ENCODE measurements at regions not wholly inside any gene's neighbourhood (a gene's known extent, or its start where the extent isn't known, plus 50 kb on each side); places are given as distances from the start of the nearest gene placed in this dataset.

DNA sequence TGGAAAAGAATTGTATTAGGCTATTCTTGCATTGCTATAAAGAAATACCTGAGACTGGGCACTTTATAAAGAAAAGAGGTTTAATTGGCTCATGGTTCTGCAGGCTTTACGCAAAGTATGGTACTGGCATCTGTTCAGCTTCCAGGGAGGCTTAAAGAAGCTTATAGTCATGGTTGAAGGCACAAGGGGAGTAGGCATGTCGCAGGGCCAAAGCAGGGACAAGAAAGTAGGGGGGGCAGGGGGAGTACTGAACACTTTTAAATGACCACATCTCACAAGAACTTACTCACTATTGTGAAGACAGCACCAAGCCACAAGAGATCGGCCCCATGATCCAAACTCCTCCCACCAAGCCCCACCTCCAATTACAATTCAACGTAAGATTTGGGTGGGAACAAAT is 152.5 kb upstream of the PHF14 start:
- DNase-seq, result no peak

DNA sequence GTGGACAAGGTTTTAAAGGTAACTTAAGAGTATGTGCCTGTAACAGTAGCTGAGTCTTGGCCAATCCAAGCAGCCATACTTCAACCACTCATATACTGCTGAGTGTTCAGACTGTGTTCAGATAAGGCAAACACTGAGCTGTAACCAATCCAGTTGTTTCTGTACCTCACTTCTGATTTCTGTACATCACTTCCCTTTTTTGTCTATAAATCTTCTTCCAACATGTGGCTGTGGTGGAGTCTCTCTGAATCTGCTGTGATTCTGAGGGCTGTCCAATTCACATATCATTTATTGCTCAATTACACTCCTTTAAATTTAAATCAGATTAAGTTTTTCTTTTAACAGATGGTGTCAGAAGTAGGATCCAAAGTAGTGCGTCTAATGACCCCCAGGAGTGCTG is 149.5 kb upstream of the PHF14 start:
- DNase-seq, result no peak

DNA sequence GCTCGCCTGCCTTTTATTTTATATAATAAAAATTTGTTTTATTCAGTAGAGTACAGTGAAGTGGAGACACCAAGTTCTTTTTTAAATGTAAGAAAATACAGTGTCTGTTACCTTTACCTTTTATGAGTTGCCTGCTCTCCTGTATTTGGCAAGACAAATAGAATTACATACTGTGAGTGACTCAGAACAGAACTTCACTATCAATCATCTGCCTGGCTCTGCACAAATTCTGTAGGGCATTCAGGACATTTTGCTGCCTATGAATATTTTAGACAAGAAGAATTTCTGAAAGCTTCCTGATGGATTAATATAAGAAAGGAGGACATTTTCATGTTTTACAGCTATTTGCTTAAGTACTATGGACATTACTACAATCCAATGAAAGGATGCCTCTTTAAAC is 135.4 kb upstream of the PHF14 start:
- DNase-seq, result no peak

DNA sequence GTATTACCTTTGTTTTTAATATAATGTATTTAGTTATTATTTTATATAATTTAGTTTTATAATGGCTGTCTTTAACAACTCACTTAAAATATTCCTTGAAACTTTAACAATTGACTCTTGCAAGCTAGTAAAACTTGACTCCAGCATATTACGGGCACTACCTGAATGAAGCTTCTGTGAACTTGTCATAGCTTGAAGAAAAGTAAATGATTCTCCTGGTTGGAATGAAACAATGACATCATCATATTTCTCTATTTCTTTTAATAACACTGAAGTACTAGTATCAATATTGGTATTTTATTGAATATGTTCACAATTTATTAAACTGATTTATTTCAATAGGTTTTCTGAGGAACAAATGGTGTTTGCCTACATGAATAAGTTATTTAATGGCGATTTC is 128.4 kb upstream of the PHF14 start:
- DNase-seq, result no peak

DNA sequence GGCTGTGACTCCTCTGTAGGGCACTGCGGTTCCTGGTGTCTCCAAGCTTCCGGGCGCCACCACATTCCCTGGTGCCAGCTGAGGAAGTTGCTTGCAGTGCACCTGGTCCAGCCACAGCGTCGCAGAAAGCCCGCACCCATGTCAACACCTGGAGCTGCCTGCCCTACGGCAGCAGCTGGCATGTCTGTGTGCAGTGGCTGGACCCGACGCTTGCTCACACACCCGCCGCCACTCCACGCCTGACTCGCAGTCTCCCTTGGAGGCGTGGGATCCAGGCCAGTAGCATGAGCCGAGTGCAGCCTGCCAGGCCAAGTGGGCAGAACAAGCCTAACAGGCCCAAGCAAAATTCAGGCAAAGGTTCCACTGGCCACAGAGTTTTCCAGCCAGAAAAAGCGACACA is 118.1 kb upstream of the PHF14 start:
- DNase-seq, result no peak

DNA sequence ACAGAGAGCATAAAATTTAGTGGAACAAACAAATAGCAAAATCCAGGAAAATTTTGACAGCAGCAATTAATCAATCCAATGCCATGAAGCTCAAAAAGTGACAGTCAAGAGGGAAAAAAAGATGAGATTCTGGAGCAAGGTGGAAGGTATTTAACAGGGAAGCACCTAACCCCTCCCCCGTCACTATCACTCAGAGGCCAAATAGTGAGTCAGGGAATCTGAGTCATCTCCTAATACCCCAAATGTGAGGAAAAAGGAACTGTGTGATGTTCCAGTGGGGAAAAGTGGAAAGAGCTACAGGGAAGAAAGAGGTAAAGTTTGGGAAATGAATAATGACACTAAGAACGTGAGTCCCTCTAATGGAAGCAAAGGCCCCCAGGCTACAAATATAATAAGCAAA is 113.2 kb upstream of the PHF14 start:
- no peak for DNase-seq

DNA sequence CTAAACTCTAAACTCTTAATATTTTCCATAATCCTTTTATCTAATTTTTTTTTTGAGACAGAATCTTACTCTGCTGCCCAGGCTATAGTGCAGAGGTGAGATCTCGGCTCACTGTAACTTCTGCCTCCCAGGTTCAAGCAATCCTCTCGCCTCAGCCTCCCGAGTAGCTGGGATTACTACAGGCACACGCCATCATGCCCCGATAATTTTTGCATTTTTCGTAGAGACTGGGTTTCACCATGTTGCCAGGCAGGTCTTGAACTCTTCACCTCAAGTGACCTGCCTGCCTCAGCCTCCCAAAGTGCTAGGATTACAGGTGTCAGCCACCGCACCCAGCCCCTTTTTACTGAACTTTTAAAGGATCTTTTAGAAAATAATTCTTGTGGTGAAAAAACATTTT is 110.2 kb upstream of the PHF14 start:
- no peak for DNase-seq

DNA sequence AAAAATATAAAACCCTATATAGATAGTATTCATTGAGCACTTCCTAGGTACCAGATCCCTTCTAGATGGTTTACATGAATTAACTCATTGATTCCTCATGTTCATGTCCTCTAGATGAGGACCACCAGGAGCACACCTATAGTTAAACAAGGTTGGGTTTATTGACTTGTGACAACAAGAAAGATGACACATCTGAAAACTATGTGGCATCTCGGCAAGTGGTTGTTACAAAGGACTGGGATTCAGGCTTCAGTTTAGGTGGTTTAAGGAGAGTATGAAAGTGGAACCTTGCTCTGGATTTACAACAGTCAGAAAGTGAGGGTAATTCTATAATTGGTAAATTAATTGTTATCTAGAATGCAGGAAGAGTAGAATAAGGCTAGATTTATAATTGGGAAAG is 99.0 kb upstream of the PHF14 start:
- no peak for DNase-seq

DNA sequence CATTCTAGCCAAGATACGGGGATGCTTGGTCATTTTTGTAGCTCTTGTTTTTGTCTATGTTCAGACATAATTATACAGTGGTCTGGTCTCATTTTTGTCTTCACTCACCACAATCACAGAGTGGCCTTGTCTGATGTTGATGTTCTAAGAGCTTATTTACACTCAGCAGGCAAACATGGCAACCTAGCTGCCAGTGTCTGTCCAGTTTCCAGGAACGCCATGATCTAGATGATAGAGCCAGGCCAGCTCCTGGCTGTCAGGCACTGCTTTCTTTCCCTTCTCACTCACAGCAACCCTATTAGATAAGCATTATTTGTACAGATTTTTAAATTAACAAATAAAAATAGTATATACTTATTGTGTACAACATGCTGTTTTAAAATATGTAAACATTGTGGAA is 98.6 kb upstream of the PHF14 start:
- no peak for DNase-seq

DNA sequence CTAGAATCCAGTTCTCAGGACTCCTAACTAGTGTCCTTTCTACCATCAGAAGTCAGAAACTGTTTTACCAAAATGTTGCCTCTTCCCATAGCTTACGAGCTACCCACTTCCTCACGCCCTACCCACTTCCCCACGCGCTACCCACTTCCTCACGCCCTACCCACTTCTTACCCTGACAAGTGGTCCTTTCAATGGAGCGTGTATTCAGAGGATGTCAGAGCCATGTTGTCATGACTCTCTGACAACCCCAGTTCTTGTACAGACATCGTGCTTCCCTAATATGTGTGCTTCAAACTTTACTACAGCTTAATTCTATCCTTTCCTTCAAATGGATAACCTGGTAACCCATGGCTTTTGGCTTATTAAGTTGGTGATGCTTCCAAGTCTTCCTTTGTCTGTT is 84.8 kb upstream of the PHF14 start:
- no peak for DNase-seq

DNA sequence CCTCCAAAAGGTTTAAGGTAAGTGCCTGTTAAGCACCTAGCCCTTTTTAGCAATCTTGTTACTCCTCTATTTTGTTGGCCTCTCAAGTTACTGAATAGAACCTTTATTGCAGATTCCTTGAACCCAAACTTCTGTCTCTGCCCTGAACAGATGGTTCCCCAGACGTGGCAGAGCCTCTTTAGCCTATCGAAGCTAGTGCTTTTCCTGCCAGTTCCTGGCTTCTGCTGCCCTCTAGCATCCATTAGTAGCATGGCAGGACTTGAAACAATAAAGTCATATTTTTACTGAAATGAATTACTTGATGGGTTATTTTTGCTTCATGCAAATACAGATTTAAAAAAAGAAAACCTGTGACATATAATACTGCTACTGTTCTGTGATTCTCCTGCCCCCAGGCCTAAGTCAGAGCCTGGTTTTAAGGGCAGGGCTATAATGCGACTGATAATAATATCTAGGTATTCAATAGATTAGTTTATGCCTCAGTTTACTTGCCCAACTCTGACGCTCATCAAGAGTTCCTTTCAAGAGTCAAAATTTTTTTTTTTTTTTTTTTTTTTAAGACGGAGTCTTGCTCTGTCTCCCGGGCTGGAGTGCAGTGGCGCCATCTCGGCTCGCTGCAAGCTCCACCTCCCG is 84.3 kb upstream of the PHF14 start:
- DNase-seq, result peak in 1 of 4 experiments; percentile 0

DNA sequence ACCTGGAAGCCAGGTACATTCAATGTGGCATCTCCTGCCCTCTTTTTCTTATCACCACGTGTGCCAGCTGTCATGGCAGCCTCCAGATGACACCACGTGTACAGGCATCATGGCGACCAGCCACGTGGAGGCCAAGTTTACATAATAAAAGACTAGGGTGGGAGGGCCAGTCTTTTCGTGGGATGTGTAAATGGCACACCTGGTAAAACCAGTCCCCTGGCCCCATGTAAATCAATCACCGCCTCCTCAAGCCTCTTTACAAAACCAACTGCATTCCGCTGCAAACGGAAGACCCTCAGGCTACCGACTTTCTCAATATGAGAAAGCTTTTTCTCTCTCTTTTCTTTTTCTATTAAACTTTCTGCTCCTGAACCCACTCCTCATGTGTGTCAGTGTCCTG is 65.1 kb upstream of the PHF14 start:
- no peak for DNase-seq

DNA sequence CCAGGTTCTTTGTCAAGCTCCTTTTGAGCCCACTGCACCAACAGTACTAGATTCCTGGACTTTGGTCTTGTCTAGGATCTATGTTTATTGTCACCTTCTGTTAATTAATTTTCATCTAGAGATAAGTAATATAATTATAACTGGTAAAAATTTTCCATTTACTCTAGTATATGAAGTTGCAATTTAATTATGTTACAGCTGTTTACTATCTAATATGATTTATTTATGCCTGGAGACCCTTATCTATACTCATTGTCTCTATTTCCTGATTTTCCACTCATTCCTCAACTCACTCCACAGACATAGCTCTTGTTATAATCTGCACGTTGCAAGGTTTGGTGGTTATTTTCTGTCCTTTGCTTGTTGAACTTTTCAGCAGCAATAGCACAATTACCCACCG is 63.2 kb upstream of the PHF14 start:
- DNase-seq, result no peak

DNA sequence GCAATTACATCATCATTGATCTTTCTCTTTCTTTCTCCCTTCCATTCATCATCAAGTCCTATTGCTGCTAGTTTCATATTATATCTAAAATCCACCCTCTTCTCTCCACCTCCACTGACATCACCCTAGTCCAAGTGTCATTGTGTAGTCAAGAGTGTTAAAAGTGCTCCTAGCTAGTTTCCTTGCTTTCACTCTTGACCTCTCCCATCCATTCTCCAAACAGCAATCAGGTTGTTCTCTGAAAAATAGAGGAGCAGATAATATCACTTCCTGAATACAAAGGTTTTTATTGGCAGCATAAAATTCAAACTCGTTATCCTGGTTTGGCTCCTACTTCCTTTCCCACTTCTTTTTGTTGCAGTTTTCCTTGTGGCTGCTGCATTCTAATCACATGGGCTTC is 61.6 kb upstream of the PHF14 start:
- no peak for DNase-seq

DNA sequence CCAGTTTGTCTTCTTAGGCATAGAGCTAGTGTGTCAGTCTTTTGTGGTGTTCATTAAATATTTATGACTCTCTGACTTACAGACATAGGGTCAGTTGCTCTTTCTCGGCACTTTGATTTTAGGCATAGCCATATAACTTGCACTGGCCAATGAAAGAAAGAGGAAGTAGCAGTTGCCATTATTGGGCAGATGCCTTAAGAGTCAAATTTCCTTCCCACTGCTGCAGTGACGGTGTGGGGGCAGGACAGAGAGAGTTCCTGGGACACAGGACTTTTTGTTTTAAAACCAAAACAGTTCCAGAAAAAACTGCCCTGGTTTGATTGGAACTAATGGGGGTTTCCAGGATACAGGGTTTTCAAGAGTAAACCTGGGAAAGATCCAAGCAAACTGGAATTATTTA is 60.2 kb upstream of the PHF14 start:
- DNase-seq, result no peak

DNA sequence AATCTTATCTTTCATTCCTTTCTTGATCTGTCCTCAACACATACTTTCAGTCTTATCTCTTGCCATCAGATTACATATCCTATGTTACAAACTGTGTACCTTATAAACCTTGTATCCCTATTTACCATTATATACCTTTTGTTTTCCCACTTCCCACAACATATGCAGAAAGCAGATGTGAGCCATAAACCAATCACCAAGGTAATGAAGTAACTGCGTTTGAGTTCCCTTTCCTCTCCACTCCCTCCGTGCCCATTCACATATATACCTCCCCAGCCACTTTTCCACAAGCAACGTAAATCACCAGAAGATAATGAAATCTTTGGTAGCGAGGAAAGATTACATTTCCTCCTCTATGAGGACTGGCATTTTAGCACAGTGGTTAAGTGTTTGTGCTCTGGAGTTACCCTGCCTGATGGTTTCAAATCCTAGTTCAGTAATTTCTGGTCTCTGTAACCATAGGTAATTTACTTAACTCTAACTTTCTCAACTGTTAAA is 55.5 kb upstream of the PHF14 start:
- DNase-seq, result no peak

DNA sequence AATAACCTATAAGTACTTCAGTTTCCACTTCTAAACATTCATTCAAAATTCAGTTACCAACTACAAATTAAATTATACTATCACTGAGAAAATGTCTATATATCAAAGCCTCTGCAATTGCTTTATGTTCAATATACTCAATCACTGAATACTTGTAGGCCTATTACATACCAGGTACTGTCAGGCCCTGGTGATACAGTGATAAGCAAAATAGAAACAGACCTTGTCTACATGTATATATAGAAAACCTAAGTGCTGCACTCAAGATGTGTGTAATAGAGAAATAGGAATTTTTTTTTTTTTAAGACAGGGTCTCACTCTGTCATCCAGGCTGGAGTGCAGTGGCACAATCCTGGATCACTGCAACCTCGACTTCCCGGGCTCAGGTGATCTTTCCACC is 53.7 kb upstream of the PHF14 start:
- no peak for DNase-seq
